ENCODE measurements at regions not wholly inside any gene's neighbourhood (a gene's known extent, or its start where the extent isn't known, plus 50 kb on each side); places are given as distances from the start of the nearest gene placed in this dataset.

DNA sequence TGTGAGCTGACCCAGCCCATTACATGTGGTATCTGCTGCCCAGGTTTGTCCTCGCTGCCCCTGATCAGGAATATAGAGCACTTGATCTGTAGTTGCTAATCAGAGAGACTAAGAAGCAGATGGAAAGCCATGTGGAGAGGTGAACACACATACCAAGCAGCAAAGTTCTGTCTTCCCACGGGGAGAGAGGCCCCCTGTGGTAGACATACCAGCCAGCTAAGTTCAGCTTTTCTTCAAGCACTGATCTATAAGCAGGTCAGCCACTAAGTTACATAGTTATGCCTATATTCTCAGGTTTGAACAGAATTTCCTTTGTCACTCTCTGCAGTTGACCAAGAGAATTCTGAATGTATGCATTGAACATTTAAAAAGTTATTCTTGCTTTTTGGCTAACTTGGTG is 76.4 kb downstream of the DDX3Y start:
- DNase-seq (ENCODE audit: low spot score) (no peak), ATAC-seq (ENCODE audit: low read depth) (no peak)
- no peaks in the 10 kb centered on the region for H3K4me1 ChIP-seq (ENCODE audit: insufficient read depth, poor library complexity, severe bottlenecking)
- peaks cover 3% of the 10 kb centered on the region for H3K27me3 ChIP-seq (ENCODE audit: insufficient read depth, poor library complexity, severe bottlenecking)
- no peak for TF ChIP-seq CTCF (IDR thresholded peaks at IDR 0.05; ENCODE audit: poor library complexity, severe bottlenecking)
- no peak overlapping the region for H3K27ac ChIP-seq (ENCODE audit: poor library complexity, severe bottlenecking)
- H3K4me3 ChIP-seq (ENCODE audit: severe bottlenecking): no peak overlapping the region
- H3K36me3 ChIP-seq (ENCODE audit: low read depth): no peaks in the 10 kb centered on the region
- H3K9me3 ChIP-seq (ENCODE audit: severe bottlenecking): no peaks in the 10 kb centered on the region

GRCh38 chrY:12982249-12982829 is 77.7 kb downstream of the DDX3Y start:
- no peak for TF ChIP-seq CTCF (IDR thresholded peaks at IDR 0.05; ENCODE audit: poor library complexity, severe bottlenecking)
- Histone ChIP-seq H3K4me3 (ENCODE audit: severe bottlenecking) (no peak overlapping the region), H3K4me1 (ENCODE audit: insufficient read depth, poor library complexity, severe bottlenecking) (no peaks in the 10 kb centered on the region), H3K9me3 (ENCODE audit: severe bottlenecking) (no peaks in the 10 kb centered on the region), H3K27ac (ENCODE audit: poor library complexity, severe bottlenecking) (no peak overlapping the region), H3K36me3 (ENCODE audit: low read depth) (no peaks in the 10 kb centered on the region), H3K27me3 (ENCODE audit: insufficient read depth, poor library complexity, severe bottlenecking) (peaks cover 3% of the 10 kb centered on the region)
- ATAC-seq (ENCODE audit: low read depth) (peak; percentile 48; the same call in 2 of the 3 replicates), DNase-seq (ENCODE audit: low spot score) (no peak)

DNA sequence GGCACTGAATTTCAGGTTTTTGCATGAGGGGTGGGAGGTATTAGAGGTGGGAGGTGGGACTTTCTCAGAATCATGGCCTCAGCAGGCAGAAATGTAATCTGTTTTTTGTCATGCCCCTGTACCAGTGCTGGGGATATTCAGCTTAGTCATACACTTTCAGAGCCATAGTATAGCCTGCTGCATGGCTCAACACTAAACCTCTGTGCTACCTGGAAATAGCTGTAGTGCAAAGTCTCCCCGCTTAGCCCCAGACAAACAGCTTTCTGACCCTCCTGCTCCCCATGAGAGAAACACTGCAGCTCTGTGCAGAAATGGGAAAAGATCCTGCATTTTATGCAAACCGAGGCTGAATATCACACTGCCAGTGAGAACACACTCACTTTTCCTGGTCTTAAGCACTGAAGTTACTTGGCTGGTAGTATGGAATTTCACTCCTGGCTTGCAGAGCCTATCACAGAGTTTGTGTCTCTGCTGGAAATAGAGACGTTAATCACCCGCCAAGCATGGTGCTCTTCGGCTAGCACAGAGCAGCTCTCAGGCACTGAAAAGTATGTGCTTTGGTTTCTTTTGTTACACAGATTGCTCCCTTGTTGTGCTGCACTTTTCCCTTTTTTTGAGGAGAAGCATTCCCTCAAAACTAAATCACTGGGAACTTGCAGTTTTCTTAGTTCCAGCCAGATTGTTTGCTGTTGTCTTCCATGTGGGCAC is 80.1 kb downstream of the DDX3Y start:
- no peak overlapping the region for H3K27ac ChIP-seq (ENCODE audit: poor library complexity, severe bottlenecking)

DNA sequence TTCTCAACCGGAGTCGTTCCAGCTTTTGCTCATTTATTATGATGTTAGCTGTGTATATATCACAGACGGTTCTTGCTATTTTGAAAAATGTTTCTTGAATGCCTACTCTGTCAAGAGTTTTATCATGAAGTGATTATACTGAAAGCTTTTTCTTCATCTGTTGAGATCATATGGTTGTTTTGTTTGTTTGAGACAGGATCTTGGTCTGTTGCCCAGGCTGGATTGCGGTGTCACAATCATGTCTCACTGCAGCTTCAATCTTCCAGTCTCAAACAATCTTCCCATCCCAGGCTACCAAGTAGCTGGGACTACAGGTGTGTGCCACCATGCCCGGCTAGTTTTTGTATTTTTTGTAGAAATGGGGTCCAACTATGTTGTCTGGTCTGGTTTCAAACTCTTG is 112.8 kb downstream of the DDX3Y start:
- Histone ChIP-seq H3K36me3 (ENCODE audit: low read depth) (no peaks in the 10 kb centered on the region), H3K27ac (ENCODE audit: poor library complexity, severe bottlenecking) (no peak overlapping the region), H3K27me3 (ENCODE audit: insufficient read depth, poor library complexity, severe bottlenecking) (no peaks in the 10 kb centered on the region), H3K9me3 (ENCODE audit: severe bottlenecking) (no peaks in the 10 kb centered on the region), H3K4me3 (ENCODE audit: severe bottlenecking) (no peak overlapping the region), H3K4me1 (ENCODE audit: insufficient read depth, poor library complexity, severe bottlenecking) (no peaks in the 10 kb centered on the region)
- no peak for DNase-seq (ENCODE audit: low spot score)
- no peak for ATAC-seq (ENCODE audit: low read depth)
- no peak for TF ChIP-seq CTCF (IDR thresholded peaks at IDR 0.05; ENCODE audit: poor library complexity, severe bottlenecking)

More for the DNA sequence above, 80.1 kb downstream of the DDX3Y start:
- DNase-seq (ENCODE audit: low spot score) (no peak), ATAC-seq (ENCODE audit: low read depth) (no peak)
- H3K4me1 ChIP-seq (ENCODE audit: insufficient read depth, poor library complexity, severe bottlenecking): no peaks in the 10 kb centered on the region
- no peaks in the 10 kb centered on the region for H3K36me3 ChIP-seq (ENCODE audit: low read depth)
- no peaks in the 10 kb centered on the region for H3K9me3 ChIP-seq (ENCODE audit: severe bottlenecking)
- no peaks in the 10 kb centered on the region for H3K27me3 ChIP-seq (ENCODE audit: insufficient read depth, poor library complexity, severe bottlenecking)
- H3K4me3 ChIP-seq (ENCODE audit: severe bottlenecking): no peak overlapping the region
- TF ChIP-seq CTCF (IDR thresholded peaks at IDR 0.05; ENCODE audit: poor library complexity, severe bottlenecking): no peak

- Histone ChIP-seq H3K9me3 (ENCODE audit: severe bottlenecking) (no peaks in the 10 kb centered on the region), H3K4me3 (ENCODE audit: severe bottlenecking) (no peak overlapping the region), H3K36me3 (ENCODE audit: low read depth) (no peaks in the 10 kb centered on the region), H3K4me1 (ENCODE audit: insufficient read depth, poor library complexity, severe bottlenecking) (no peaks in the 10 kb centered on the region), H3K27me3 (ENCODE audit: insufficient read depth, poor library complexity, severe bottlenecking) (no peaks in the 10 kb centered on the region), H3K27ac (ENCODE audit: poor library complexity, severe bottlenecking) (no peak overlapping the region)
- no peak for TF ChIP-seq CTCF (IDR thresholded peaks at IDR 0.05; ENCODE audit: poor library complexity, severe bottlenecking)
- DNase-seq (ENCODE audit: low spot score): no peak
- ATAC-seq (ENCODE audit: low read depth): no peak
Observed at GRCh38 chrY:13019486-13019885, 114.8 kb downstream of the DDX3Y start.

Data from RWPE2 (cell line).